ENCODE measurements at regions not wholly inside any gene's neighbourhood (a gene's known extent, or its start where the extent isn't known, plus 50 kb on each side); places are given as distances from the start of the nearest gene placed in this dataset.

- H3K4me3 ChIP-seq, result peak overlapping the region; percentile 36
- H3K9me3 ChIP-seq, result no peaks in the 10 kb centered on the region
- H3K27ac ChIP-seq, result peak overlapping the region; percentile 90
- no peaks in the 10 kb centered on the region for H3K36me3 ChIP-seq
- TF ChIP-seq Cebpa-rat (IDR thresholded peaks at IDR 0.05), result no peak
- H4K20me1 ChIP-seq, result no peaks in the 10 kb centered on the region
- H3K27me3 ChIP-seq, result no peaks in the 10 kb centered on the region
- peak overlapping the region; percentile 83 for H3K4me2 ChIP-seq
- H3K4me1 ChIP-seq, result peaks cover 85% of the 10 kb centered on the region
- peak overlapping the region; percentile 66 for H3K9ac ChIP-seq
These were observed 125.0 kb upstream of the FUT8 start for GRCh38 chr14:65287264-65288131.

GRCh38 chr14:65290830-65291229 lies 121.7 kb upstream of the FUT8 start:
- Histone ChIP-seq H3K27me3 (no peaks in the 10 kb centered on the region), H4K20me1 (no peaks in the 10 kb centered on the region), H3K4me3 (no peak overlapping the region), H3K4me2 (peak overlapping the region; percentile 45), H3K27ac (peak overlapping the region; percentile 63; the same call in 1 of the 2 replicates), H3K36me3 (no peaks in the 10 kb centered on the region), H3K9me3 (no peaks in the 10 kb centered on the region), H3K9ac (no peak overlapping the region), H3K4me1 (peaks cover 66% of the 10 kb centered on the region)
- TF ChIP-seq Cebpa-rat (IDR thresholded peaks at IDR 0.05), result no peak

GRCh38 chr14:65291531-65291930 lies 121.0 kb upstream of the FUT8 start:
- Histone ChIP-seq H3K36me3 (no peaks in the 10 kb centered on the region), H3K4me2 (peak overlapping the region; percentile 45), H3K4me1 (peaks cover 62% of the 10 kb centered on the region), H3K9me3 (no peaks in the 10 kb centered on the region), H3K27ac (peak overlapping the region; percentile 63), H3K27me3 (no peaks in the 10 kb centered on the region), H4K20me1 (no peaks in the 10 kb centered on the region), H3K9ac (no peak overlapping the region), H3K4me3 (no peak overlapping the region)
- TF ChIP-seq Cebpa-rat (IDR thresholded peaks at IDR 0.05), result no peak

- H3K27ac ChIP-seq, result no peak overlapping the region
- no peaks in the 10 kb centered on the region for H3K27me3 ChIP-seq
- no peak for TF ChIP-seq Cebpa-rat (IDR thresholded peaks at IDR 0.05)
- no peaks in the 10 kb centered on the region for H3K36me3 ChIP-seq
- H3K4me1 ChIP-seq, result peaks cover 33% of the 10 kb centered on the region
- no peak overlapping the region for H3K4me3 ChIP-seq
- H3K4me2 ChIP-seq, result no peak overlapping the region
- H3K9ac ChIP-seq, result no peak overlapping the region
- no peaks in the 10 kb centered on the region for H4K20me1 ChIP-seq
- H3K9me3 ChIP-seq, result no peaks in the 10 kb centered on the region
These were observed 117.7 kb upstream of the FUT8 start for GRCh38 chr14:65294816-65295215.

- no peak overlapping the region for H3K9ac ChIP-seq
- no peaks in the 10 kb centered on the region for H3K36me3 ChIP-seq
- TF ChIP-seq Cebpa-rat (IDR thresholded peaks at IDR 0.05), result no peak
- no peak overlapping the region for H3K4me2 ChIP-seq
- H4K20me1 ChIP-seq, result no peaks in the 10 kb centered on the region
- peaks cover 17% of the 10 kb centered on the region for H3K4me1 ChIP-seq
- H3K27me3 ChIP-seq, result no peaks in the 10 kb centered on the region
- H3K4me3 ChIP-seq, result no peak overlapping the region
- no peak overlapping the region for H3K27ac ChIP-seq
- H3K9me3 ChIP-seq, result no peaks in the 10 kb centered on the region
These were observed 116.1 kb upstream of the FUT8 start for GRCh38 chr14:65296402-65296801.

GRCh38 chr14:65296876-65297275 lies 115.7 kb upstream of the FUT8 start:
- Histone ChIP-seq H4K20me1 (no peaks in the 10 kb centered on the region), H3K9ac (no peak overlapping the region), H3K4me1 (peaks cover 12% of the 10 kb centered on the region), H3K27me3 (no peaks in the 10 kb centered on the region), H3K36me3 (no peaks in the 10 kb centered on the region), H3K27ac (no peak overlapping the region), H3K4me3 (no peak overlapping the region), H3K4me2 (no peak overlapping the region), H3K9me3 (no peaks in the 10 kb centered on the region)
- no peak for TF ChIP-seq Cebpa-rat (IDR thresholded peaks at IDR 0.05)

GRCh38 chr14:65297744-65298143 lies 114.8 kb upstream of the FUT8 start:
- Histone ChIP-seq H3K4me1 (peaks cover 4% of the 10 kb centered on the region; the same call in 1 of the 2 replicates), H3K36me3 (no peaks in the 10 kb centered on the region), H3K4me2 (no peak overlapping the region), H4K20me1 (no peaks in the 10 kb centered on the region), H3K27ac (no peak overlapping the region), H3K9ac (no peak overlapping the region), H3K4me3 (no peak overlapping the region), H3K9me3 (no peaks in the 10 kb centered on the region), H3K27me3 (no peaks in the 10 kb centered on the region)
- no peak for TF ChIP-seq Cebpa-rat (IDR thresholded peaks at IDR 0.05)

GRCh38 chr14:65299826-65300225 lies 112.7 kb upstream of the FUT8 start:
- H3K4me3 ChIP-seq, result no peak overlapping the region
- H3K36me3 ChIP-seq, result no peaks in the 10 kb centered on the region
- H3K27ac ChIP-seq, result no peak overlapping the region
- TF ChIP-seq Cebpa-rat (IDR thresholded peaks at IDR 0.05), result no peak
- H4K20me1 ChIP-seq, result no peaks in the 10 kb centered on the region
- H3K4me1 ChIP-seq, result 0 out of 2 replicates have a peak, but pooled peaks cover 6% of the 10 kb centered on the region
- no peaks in the 10 kb centered on the region for H3K27me3 ChIP-seq
- no peak overlapping the region for H3K4me2 ChIP-seq
- no peaks in the 10 kb centered on the region for H3K9me3 ChIP-seq
- H3K9ac ChIP-seq, result no peak overlapping the region

- H3K9ac ChIP-seq, result no peak overlapping the region
- no peaks in the 10 kb centered on the region for H3K9me3 ChIP-seq
- no peak overlapping the region for H3K27ac ChIP-seq
- no peaks in the 10 kb centered on the region for H4K20me1 ChIP-seq
- no peak for TF ChIP-seq Cebpa-rat (IDR thresholded peaks at IDR 0.05)
- H3K4me1 ChIP-seq, result 0 out of 2 replicates have a peak, but pooled peaks cover 6% of the 10 kb centered on the region
- no peaks in the 10 kb centered on the region for H3K27me3 ChIP-seq
- no peaks in the 10 kb centered on the region for H3K36me3 ChIP-seq
- no peak overlapping the region for H3K4me3 ChIP-seq
- H3K4me2 ChIP-seq, result no peak overlapping the region
These were observed 110.5 kb upstream of the FUT8 start for GRCh38 chr14:65301862-65302539.

- Histone ChIP-seq H3K9ac (no peak overlapping the region), H3K27me3 (no peaks in the 10 kb centered on the region), H3K27ac (no peak overlapping the region), H3K4me3 (no peak overlapping the region), H4K20me1 (no peaks in the 10 kb centered on the region), H3K4me1 (0 out of 2 replicates have a peak, but pooled peaks cover 6% of the 10 kb centered on the region), H3K36me3 (no peaks in the 10 kb centered on the region), H3K4me2 (no peak overlapping the region), H3K9me3 (no peaks in the 10 kb centered on the region)
- no peak for TF ChIP-seq Cebpa-rat (IDR thresholded peaks at IDR 0.05)
These were observed 109.8 kb upstream of the FUT8 start for GRCh38 chr14:65302571-65303189.

Data from BLaER1 (cell line).